ENCODE measurements at regions not wholly inside any gene's neighbourhood (a gene's known extent, or its start where the extent isn't known, plus 50 kb on each side); places are given as distances from the start of the nearest gene placed in this dataset.

DNA sequence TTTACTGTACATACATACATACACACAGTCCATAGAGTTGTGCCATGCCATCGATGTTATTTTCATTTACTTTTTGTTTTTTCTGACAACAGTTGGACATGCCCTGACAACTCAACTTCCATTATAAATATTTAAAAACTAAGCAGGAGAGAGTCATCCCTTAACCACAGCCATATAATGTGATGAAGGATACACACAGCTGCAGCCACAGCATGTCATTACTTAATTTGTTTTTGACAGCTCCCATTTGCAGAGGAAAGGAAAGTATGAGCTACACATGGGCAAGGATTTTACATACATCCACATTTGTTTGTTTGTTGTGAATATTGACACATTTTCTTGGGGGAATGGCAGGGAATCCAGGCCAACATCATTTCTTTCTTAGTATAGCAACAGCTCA lies 91.5 kb upstream of the TUT7 start:
- H3K4me2 ChIP-seq (ENCODE audit: extremely low read depth, insufficient read depth, low read length): no peak overlapping the region
- H3K4me3 ChIP-seq (replicated peaks in 1 of 4; ENCODE audit: control extremely low read depth in 1 of 4, insufficient read depth in 1 of 4, low read depth in 3 of 4, low read length in 4 of 4): no peak overlapping the region
- no peak overlapping the region for H3K9ac ChIP-seq (ENCODE audit: insufficient read depth, low read length)
- H3K27me3 ChIP-seq (ENCODE audit: control insufficient read depth, insufficient read depth, low read length): no peaks in the 10 kb centered on the region
- DNase-seq (ENCODE audit: low read depth in 2 of 2): peak; percentile 8 to 54
- H3K9me3 ChIP-seq (ENCODE audit: control insufficient read depth, insufficient read depth, low read depth, low read length): no peaks in the 10 kb centered on the region
- no peaks in the 10 kb centered on the region for H4K20me1 ChIP-seq (ENCODE audit: control insufficient read depth, extremely low read depth, insufficient read depth, low read length)
- no peak overlapping the region for H2AFZ ChIP-seq (ENCODE audit: low read length)
- TF ChIP-seq EZH2 (IDR thresholded peaks at IDR 0.05; ENCODE audit: low read length, missing control alignments): no peak
- TF ChIP-seq CTCF (conservative IDR thresholded peaks at IDR 0.05 in 1 of 2, IDR thresholded peaks at IDR 0.05 in 1 of 2; ENCODE audit: low read depth in 1 of 2, low read length in 2 of 2): no peak
- H3K79me2 ChIP-seq (ENCODE audit: control insufficient read depth, insufficient read depth, low read length): no peaks in the 10 kb centered on the region
- H3K27ac ChIP-seq (ENCODE audit: insufficient read depth, low read length): no peak overlapping the region
- H3K36me3 ChIP-seq (ENCODE audit: control insufficient read depth, insufficient read depth, low read length): no peaks in the 10 kb centered on the region
- H3K4me1 ChIP-seq (ENCODE audit: control insufficient read depth, extremely low read depth, insufficient read depth, low read length): no peaks in the 10 kb centered on the region

- no peaks in the 10 kb centered on the region for H3K79me2 ChIP-seq (ENCODE audit: control insufficient read depth, insufficient read depth, low read length)
- H3K4me1 ChIP-seq (ENCODE audit: control insufficient read depth, extremely low read depth, insufficient read depth, low read length): no peaks in the 10 kb centered on the region
- H2AFZ ChIP-seq (ENCODE audit: low read length): no peak overlapping the region
- no peak overlapping the region for H3K4me3 ChIP-seq (replicated peaks in 1 of 4; ENCODE audit: control extremely low read depth in 1 of 4, insufficient read depth in 1 of 4, low read depth in 3 of 4, low read length in 4 of 4)
- H3K36me3 ChIP-seq (ENCODE audit: control insufficient read depth, insufficient read depth, low read length): no peaks in the 10 kb centered on the region
- no peaks in the 10 kb centered on the region for H3K27me3 ChIP-seq (ENCODE audit: control insufficient read depth, insufficient read depth, low read length)
- no peak for TF ChIP-seq EZH2 (IDR thresholded peaks at IDR 0.05; ENCODE audit: low read length, missing control alignments)
- no peak for TF ChIP-seq CTCF (conservative IDR thresholded peaks at IDR 0.05 in 1 of 2, IDR thresholded peaks at IDR 0.05 in 1 of 2; ENCODE audit: low read depth in 1 of 2, low read length in 2 of 2)
- no peak overlapping the region for H3K9ac ChIP-seq (ENCODE audit: insufficient read depth, low read length)
- no peaks in the 10 kb centered on the region for H3K9me3 ChIP-seq (ENCODE audit: control insufficient read depth, insufficient read depth, low read depth, low read length)
- H4K20me1 ChIP-seq (ENCODE audit: control insufficient read depth, extremely low read depth, insufficient read depth, low read length): no peaks in the 10 kb centered on the region
- H3K27ac ChIP-seq (ENCODE audit: insufficient read depth, low read length): no peak overlapping the region
- no peak overlapping the region for H3K4me2 ChIP-seq (ENCODE audit: extremely low read depth, insufficient read depth, low read length)
- DNase-seq (ENCODE audit: low read depth in 2 of 2): no peak
These were observed 89.8 kb upstream of the TUT7 start for GRCh38 chr9:86443992-86444391.

DNA sequence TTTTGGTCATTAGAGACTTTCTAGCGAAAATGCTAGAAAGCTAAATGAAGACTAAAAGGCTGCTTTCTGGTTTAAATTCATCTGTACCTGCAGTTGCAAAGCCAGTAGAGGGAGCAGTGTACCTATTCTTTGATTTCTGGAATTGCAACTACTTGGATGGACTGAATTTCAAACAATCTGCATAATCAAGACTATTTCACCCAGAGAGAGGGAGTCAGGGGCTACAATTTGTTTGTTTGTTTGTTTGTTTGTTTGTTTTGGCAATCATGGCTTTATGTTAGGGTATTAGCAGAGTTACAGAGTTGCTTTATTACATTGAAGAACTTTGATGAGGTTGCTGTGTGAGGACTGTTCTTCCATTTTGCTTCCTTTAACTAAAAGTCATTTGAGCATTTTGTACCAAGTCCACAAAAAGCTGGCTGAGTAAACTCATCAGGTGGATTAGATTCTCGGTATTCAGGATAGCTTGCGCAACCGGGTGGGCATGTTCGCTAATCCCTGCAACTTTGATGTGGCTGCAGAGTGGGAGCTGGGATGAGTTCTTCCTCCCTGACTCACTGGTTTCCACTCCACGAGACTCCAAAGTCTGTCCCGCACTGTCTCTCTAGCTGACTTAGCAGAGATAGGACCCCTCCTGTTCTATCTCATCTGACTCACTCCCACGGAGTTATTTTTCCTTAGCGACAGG lies 80.0 kb upstream of the TUT7 start:
- peak overlapping the region; percentile 78 for H3K4me2 ChIP-seq (ENCODE audit: extremely low read depth, insufficient read depth, low read length)
- no peaks in the 10 kb centered on the region for H4K20me1 ChIP-seq (ENCODE audit: control insufficient read depth, extremely low read depth, insufficient read depth, low read length)
- no peaks in the 10 kb centered on the region for H3K79me2 ChIP-seq (ENCODE audit: control insufficient read depth, insufficient read depth, low read length)
- H3K36me3 ChIP-seq (ENCODE audit: control insufficient read depth, insufficient read depth, low read length): no peaks in the 10 kb centered on the region
- H3K4me3 ChIP-seq (replicated peaks in 1 of 4; ENCODE audit: control extremely low read depth in 1 of 4, insufficient read depth in 1 of 4, low read depth in 3 of 4, low read length in 4 of 4): peak overlapping the region in 2 of 4 experiments; percentile 6 to 20
- no peaks in the 10 kb centered on the region for H3K9me3 ChIP-seq (ENCODE audit: control insufficient read depth, insufficient read depth, low read depth, low read length)
- TF ChIP-seq EZH2 (IDR thresholded peaks at IDR 0.05; ENCODE audit: low read length, missing control alignments) (no peak), CTCF (conservative IDR thresholded peaks at IDR 0.05 in 1 of 2, IDR thresholded peaks at IDR 0.05 in 1 of 2; ENCODE audit: low read depth in 1 of 2, low read length in 2 of 2) (peak; percentile 85)
- H3K4me1 ChIP-seq (ENCODE audit: control insufficient read depth, extremely low read depth, insufficient read depth, low read length): no peaks in the 10 kb centered on the region
- H3K9ac ChIP-seq (ENCODE audit: insufficient read depth, low read length): no peak overlapping the region
- DNase-seq (ENCODE audit: low read depth in 2 of 2): peak; percentile 86 to 88
- H3K27ac ChIP-seq (ENCODE audit: insufficient read depth, low read length): no peak overlapping the region
- H3K27me3 ChIP-seq (ENCODE audit: control insufficient read depth, insufficient read depth, low read length): no peaks in the 10 kb centered on the region
- H2AFZ ChIP-seq (ENCODE audit: low read length): peak overlapping the region; percentile 29

All from fibroblast of lung (primary cell).